Neural progenitor cell (in vitro differentiated cells): ENCODE measurements at regions not wholly inside any gene's neighbourhood (a gene's known extent, or its start where the extent isn't known, plus 50 kb on each side); places are given as distances from the start of the nearest gene placed in this dataset.

Source experiments
- DNase-seq: peaks from one replicate; pipeline ENCODE4 v3.0.0-alpha.2; 2016; ENCODE audit warnings: low spot score
- H2AFZ ChIP-seq: fragments of 200-600 bp; sonication (generic); replicated peaks from 2 replicates; pipeline ENCODE4 v1.6.1; 2016; ENCODE audit warnings: antibody characterized with exemption
- H3F3A ChIP-seq: fragments of 200-600 bp; sonication (generic); 2 replicates; pipeline ENCODE4 v1.6.1; 2016; ENCODE audit warnings: antibody characterized with exemption, low read depth
- H3K27ac ChIP-seq: fragments of 200-600 bp; sonication (generic); 2 replicates; pipeline ENCODE4 v1.5.1; 2016; ENCODE audit warnings: mild to moderate bottlenecking
- H3K27me3 ChIP-seq: fragments of 200-600 bp; sonication (generic); 2 replicates; pipeline ENCODE4 v1.6.1; 2016; ENCODE audit warnings: mild to moderate bottlenecking, moderate library complexity
- H3K36me3 ChIP-seq: fragments of 200-600 bp; sonication (generic); 2 replicates; pipeline ENCODE4 v1.5.1; 2016
- H3K4me1 ChIP-seq: fragments of 200-600 bp; sonication (generic); 2 replicates; pipeline ENCODE4 v1.6.1; 2016; ENCODE audit warnings: mixed run types
- H3K4me2 ChIP-seq: fragments of 200-600 bp; sonication (generic); 2 replicates; pipeline ENCODE4 v1.6.1; 2016
- H3K4me3 ChIP-seq: fragments of 200-600 bp; sonication (generic); 2 replicates; pipeline ENCODE4 v1.5.1; 2016
- H3K79me2 ChIP-seq: fragments of 200-600 bp; sonication (generic); 2 replicates; pipeline ENCODE4 v1.6.1; 2016; ENCODE audit warnings: low read depth
- H3K9ac ChIP-seq: fragments of 200-600 bp; sonication (generic); 2 replicates; pipeline ENCODE4 v1.6.1; 2016
- H3K9me3 ChIP-seq: fragments of 200-600 bp; sonication (generic); 2 replicates; pipeline ENCODE4 v1.5.1; 2016; ENCODE audit warnings: low read depth
- H4K20me1 ChIP-seq: fragments of 200-600 bp; sonication (generic); 2 replicates; pipeline ENCODE4 v1.6.1; 2016; ENCODE audit warnings: low read depth
- H3K27ac Mint-ChIP-seq: 3 replicates; pipeline ENCODE4 v1.8.0; 2021; ENCODE audit warnings: mixed read lengths
- H3K27me3 Mint-ChIP-seq: 2 replicates; pipeline ENCODE4 v1.8.0; 2022; ENCODE audit warnings: low read depth, mild to moderate bottlenecking, inconsistent platforms, moderate library complexity, mixed read lengths; ENCODE audit not compliant: insufficient read depth
- H3K36me3 Mint-ChIP-seq: 3 replicates; pipeline ENCODE4 v1.8.0; 2021; ENCODE audit warnings: mixed read lengths
- H3K4me1 Mint-ChIP-seq: 3 replicates; pipeline ENCODE4 v1.8.0; 2021; ENCODE audit warnings: mixed read lengths
- H3K4me3 Mint-ChIP-seq: 3 replicates; pipeline ENCODE4 v1.8.0; 2021; ENCODE audit warnings: mild to moderate bottlenecking, moderate library complexity, mixed read lengths
- H3K9me3 Mint-ChIP-seq: 3 replicates; pipeline ENCODE4 v1.8.0; 2020; ENCODE audit warnings: mixed read lengths
- CTCF ChIP-seq: fragments of 200-600 bp; sonication (generic); IDR thresholded peaks from 2 replicates; pipeline ENCODE4 v1.5.1; 2017; ENCODE audit warnings: antibody characterized with exemption, mild to moderate bottlenecking
- EZH2 ChIP-seq: fragments of 200-600 bp; sonication (generic); IDR thresholded peaks from 2 replicates; pipeline ENCODE4 v1.6.1; 2017; ENCODE audit warnings: antibody characterized with exemption, mild to moderate bottlenecking, moderate library complexity
- EZH2phosphoT487 ChIP-seq: fragments of 200-600 bp; sonication (generic); IDR thresholded peaks from 2 replicates; pipeline ENCODE4 v1.6.1; 2017; ENCODE audit warnings: antibody characterized with exemption

- H3K79me2 ChIP-seq = no peaks in the 10 kb centered on the region
- H3K9me3 ChIP-seq = no peaks in the 10 kb centered on the region
- Mint-ChIP-seq H3K9me3 (peaks cover 6% of the 10 kb centered on the region), H3K4me3 (no peak overlapping the region), H3K4me1 (peaks cover 8% of the 10 kb centered on the region), H3K27me3 (peaks cover 4% of the 10 kb centered on the region), H3K36me3 (no peaks in the 10 kb centered on the region), H3K27ac (no peak overlapping the region)
- no peaks in the 10 kb centered on the region for H3K36me3 ChIP-seq
- H3K27ac ChIP-seq = no peak overlapping the region
- no peaks in the 10 kb centered on the region for H4K20me1 ChIP-seq
- no peak for TF ChIP-seq EZH2
- no peak for TF ChIP-seq EZH2phosphoT487
- TF ChIP-seq CTCF = no peak
- no peaks in the 10 kb centered on the region for H3K4me1 ChIP-seq
- no peak for DNase-seq
- no peaks in the 10 kb centered on the region for H3K27me3 ChIP-seq
- peak overlapping the region; percentile 13 for H2AFZ ChIP-seq
- H3K4me2 ChIP-seq = no peak overlapping the region
- no peak overlapping the region for H3K4me3 ChIP-seq
- no peaks in the 10 kb centered on the region for H3F3A ChIP-seq
- no peak overlapping the region for H3K9ac ChIP-seq
These were observed 149.5 kb downstream of the SPP2 start for GRCh38 chr2:234199996-234200395.

GRCh38 chr2:234198976-234199375 lies 148.5 kb downstream of the SPP2 start:
- no peaks in the 10 kb centered on the region for H3K79me2 ChIP-seq
- H3K4me1 ChIP-seq = no peaks in the 10 kb centered on the region
- peaks cover 8% of the 10 kb centered on the region for H3K4me1 Mint-ChIP-seq
- H3F3A ChIP-seq = no peaks in the 10 kb centered on the region
- H3K9ac ChIP-seq = no peak overlapping the region
- no peaks in the 10 kb centered on the region for H3K27me3 ChIP-seq
- H3K27ac ChIP-seq = no peak overlapping the region
- no peaks in the 10 kb centered on the region for H3K9me3 ChIP-seq
- peaks cover 4% of the 10 kb centered on the region for H3K9me3 Mint-ChIP-seq
- TF ChIP-seq CTCF (no peak), EZH2 (no peak), EZH2phosphoT487 (no peak)
- no peak overlapping the region for H3K4me3 Mint-ChIP-seq
- no peak overlapping the region for H2AFZ ChIP-seq
- no peaks in the 10 kb centered on the region for H3K36me3 Mint-ChIP-seq
- no peak overlapping the region for H3K4me3 ChIP-seq
- no peak for DNase-seq
- H3K36me3 ChIP-seq = no peaks in the 10 kb centered on the region
- H3K4me2 ChIP-seq = no peak overlapping the region
- no peaks in the 10 kb centered on the region for H4K20me1 ChIP-seq
- H3K27me3 Mint-ChIP-seq = peaks cover 7% of the 10 kb centered on the region
- H3K27ac Mint-ChIP-seq = no peak overlapping the region

DNA sequence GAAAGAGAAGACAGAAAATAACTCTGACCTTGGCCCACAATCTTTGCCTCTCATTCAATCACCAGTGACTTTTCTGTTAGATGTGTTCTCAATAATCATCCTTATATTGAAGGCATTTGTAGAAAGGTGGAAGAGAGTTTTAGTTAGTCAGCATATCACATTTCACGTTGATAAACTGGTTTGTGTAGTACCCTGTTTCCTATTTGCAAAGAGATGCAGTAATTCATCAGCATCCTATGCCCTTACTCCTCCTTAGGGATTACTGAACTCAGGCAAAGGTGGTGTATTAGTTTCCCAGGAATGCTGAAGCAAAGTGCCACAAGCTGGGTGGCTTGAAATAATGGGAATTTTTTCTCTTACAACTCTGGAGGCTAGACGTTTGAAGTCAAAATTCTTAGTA lies 145.0 kb downstream of the SPP2 start:
- Histone ChIP-seq H2AFZ (no peak overlapping the region), H3K36me3 (no peaks in the 10 kb centered on the region), H3K27ac (no peak overlapping the region), H3K4me3 (no peak overlapping the region), H3F3A (no peaks in the 10 kb centered on the region), H3K4me1 (no peaks in the 10 kb centered on the region), H3K9ac (no peak overlapping the region), H3K4me2 (no peak overlapping the region), H3K27me3 (no peaks in the 10 kb centered on the region), H3K9me3 (no peaks in the 10 kb centered on the region), H4K20me1 (no peaks in the 10 kb centered on the region), H3K79me2 (no peaks in the 10 kb centered on the region)
- no peaks in the 10 kb centered on the region for H3K36me3 Mint-ChIP-seq
- peaks cover 5% of the 10 kb centered on the region for H3K4me1 Mint-ChIP-seq
- peaks cover 4% of the 10 kb centered on the region for H3K27me3 Mint-ChIP-seq
- TF ChIP-seq CTCF = no peak
- TF ChIP-seq EZH2phosphoT487 = no peak
- no peak for TF ChIP-seq EZH2
- DNase-seq = no peak
- no peak overlapping the region for H3K27ac Mint-ChIP-seq
- no peaks in the 10 kb centered on the region for H3K9me3 Mint-ChIP-seq
- H3K4me3 Mint-ChIP-seq = no peak overlapping the region
